ENCODE measurements at regions not wholly inside any gene's neighbourhood (a gene's known extent, or its start where the extent isn't known, plus 50 kb on each side); places are given as distances from the start of the nearest gene placed in this dataset.

- no peak overlapping the region for H3K4me2 ChIP-seq
- WGBS (ENCODE audit: missing lambda C conversion rate), result 18% methylated on average over 5 of the region's 5 CpGs
- H3K9me3 ChIP-seq, result no peaks in the 10 kb centered on the region
- no peak for DNase-seq (ENCODE audit: low read depth in 1 of 2, low spot score in 1 of 2)
- POLR2A ChIA-PET, result no interaction called here
- no peaks in the 10 kb centered on the region for H3K4me1 ChIP-seq
- no peak overlapping the region for H3K4me3 ChIP-seq
- H3K27ac ChIP-seq, result no peak overlapping the region
- no peak for ATAC-seq
- TF ChIP-seq BCL3 (IDR thresholded peaks at IDR 0.05) (no peak), FOSB (CRISPR knock-in tag; IDR thresholded peaks at IDR 0.05) (no peak), JUNB (IDR thresholded peaks at IDR 0.05) (no peak), HEYL (CRISPR knock-in tag; IDR thresholded peaks at IDR 0.05) (no peak), ATOH8 (CRISPR knock-in tag; IDR thresholded peaks at IDR 0.05; ENCODE audit: low read depth) (no peak), ZC3H11A (IDR thresholded peaks at IDR 0.05) (no peak), NPAS2 (CRISPR knock-in tag; IDR thresholded peaks at IDR 0.05; ENCODE audit: borderline replicate concordance) (no peak), POLR2AphosphoS2 (conservative IDR thresholded peaks at IDR 0.05; ENCODE audit: low read length) (no peak), POLR2A (IDR thresholded peaks at IDR 0.05; ENCODE audit: low read length) (no peak)
- CTCF ChIA-PET, result no interaction called here
- no peak for FAIRE-seq
Observed at GRCh38 chr3:74510261-74510818, 104.1 kb downstream of the CNTN3 start.

DNA sequence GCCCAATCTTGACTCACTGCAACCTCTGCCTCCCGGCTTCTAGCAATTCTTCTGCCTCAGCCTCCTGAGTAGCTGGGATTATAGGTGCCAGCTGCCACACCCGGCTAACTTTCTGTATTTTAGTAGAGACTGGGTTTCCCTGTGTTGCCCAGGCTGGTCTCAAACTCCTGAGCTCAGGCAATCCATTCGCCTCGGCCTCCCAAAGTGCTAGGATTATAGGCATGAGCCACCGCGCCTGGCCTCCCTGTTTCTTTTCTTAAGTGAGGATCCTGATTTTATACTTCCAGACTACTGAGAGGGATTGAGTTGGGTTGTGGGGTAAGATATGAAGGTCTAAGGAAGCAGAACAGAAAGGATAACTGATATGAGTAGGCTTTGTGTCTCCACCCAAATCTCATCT, 106.8 kb downstream of the CNTN3 start:
- Histone ChIP-seq H3K9me3 (no peaks in the 10 kb centered on the region), H3K4me3 (no peak overlapping the region), H3K4me2 (no peak overlapping the region), H3K4me1 (no peaks in the 10 kb centered on the region), H3K27ac (no peak overlapping the region)
- ATAC-seq (no peak), DNase-seq (ENCODE audit: low read depth in 1 of 2, low spot score in 1 of 2) (no peak), FAIRE-seq (no peak)
- WGBS (ENCODE audit: missing lambda C conversion rate), result 48% methylated on average over 6 of the region's 6 CpGs
- CTCF ChIA-PET, result no interaction called here
- TF ChIP-seq NFE2L2 (conservative IDR thresholded peaks at IDR 0.05; ENCODE audit: low read length), result no peak
- TF ChIP-seq GATA3 (IDR thresholded peaks at IDR 0.05; ENCODE audit: borderline replicate concordance), result no peak
- TF ChIP-seq, protein P1, sequence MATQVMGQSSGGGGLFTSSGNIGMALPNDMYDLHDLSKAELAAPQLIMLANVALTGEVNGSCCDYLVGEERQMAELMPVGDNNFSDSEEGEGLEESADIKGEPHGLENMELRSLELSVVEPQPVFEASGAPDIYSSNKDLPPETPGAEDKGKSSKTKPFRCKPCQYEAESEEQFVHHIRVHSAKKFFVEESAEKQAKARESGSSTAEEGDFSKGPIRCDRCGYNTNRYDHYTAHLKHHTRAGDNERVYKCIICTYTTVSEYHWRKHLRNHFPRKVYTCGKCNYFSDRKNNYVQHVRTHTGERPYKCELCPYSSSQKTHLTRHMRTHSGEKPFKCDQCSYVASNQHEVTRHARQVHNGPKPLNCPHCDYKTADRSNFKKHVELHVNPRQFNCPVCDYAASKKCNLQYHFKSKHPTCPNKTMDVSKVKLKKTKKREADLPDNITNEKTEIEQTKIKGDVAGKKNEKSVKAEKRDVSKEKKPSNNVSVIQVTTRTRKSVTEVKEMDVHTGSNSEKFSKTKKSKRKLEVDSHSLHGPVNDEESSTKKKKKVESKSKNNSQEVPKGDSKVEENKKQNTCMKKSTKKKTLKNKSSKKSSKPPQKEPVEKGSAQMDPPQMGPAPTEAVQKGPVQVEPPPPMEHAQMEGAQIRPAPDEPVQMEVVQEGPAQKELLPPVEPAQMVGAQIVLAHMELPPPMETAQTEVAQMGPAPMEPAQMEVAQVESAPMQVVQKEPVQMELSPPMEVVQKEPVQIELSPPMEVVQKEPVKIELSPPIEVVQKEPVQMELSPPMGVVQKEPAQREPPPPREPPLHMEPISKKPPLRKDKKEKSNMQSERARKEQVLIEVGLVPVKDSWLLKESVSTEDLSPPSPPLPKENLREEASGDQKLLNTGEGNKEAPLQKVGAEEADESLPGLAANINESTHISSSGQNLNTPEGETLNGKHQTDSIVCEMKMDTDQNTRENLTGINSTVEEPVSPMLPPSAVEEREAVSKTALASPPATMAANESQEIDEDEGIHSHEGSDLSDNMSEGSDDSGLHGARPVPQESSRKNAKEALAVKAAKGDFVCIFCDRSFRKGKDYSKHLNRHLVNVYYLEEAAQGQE (IDR thresholded peaks at IDR 0.05), result no peak
- no peak for TF ChIP-seq MAFK (IDR thresholded peaks at IDR 0.05; ENCODE audit: partially characterized antibody)
- TF ChIP-seq FOSL2 (IDR thresholded peaks at IDR 0.05), result no peak
- no peak for TF ChIP-seq FOSL2 (CRISPR knock-in tag; IDR thresholded peaks at IDR 0.05)
- TF ChIP-seq RFX5 (IDR thresholded peaks at IDR 0.05), result no peak
- TF ChIP-seq CHD4 (IDR thresholded peaks at IDR 0.05; ENCODE audit: borderline replicate concordance), result no peak
- TF ChIP-seq PHF8 (IDR thresholded peaks at IDR 0.05; ENCODE audit: borderline replicate concordance, low read depth), result no peak
- no peak for TF ChIP-seq CEBPB (IDR thresholded peaks at IDR 0.05)
- no peak for TF ChIP-seq HOXA7 (CRISPR knock-in tag; IDR thresholded peaks at IDR 0.05)
- POLR2A ChIA-PET, result no interaction called here

DNA sequence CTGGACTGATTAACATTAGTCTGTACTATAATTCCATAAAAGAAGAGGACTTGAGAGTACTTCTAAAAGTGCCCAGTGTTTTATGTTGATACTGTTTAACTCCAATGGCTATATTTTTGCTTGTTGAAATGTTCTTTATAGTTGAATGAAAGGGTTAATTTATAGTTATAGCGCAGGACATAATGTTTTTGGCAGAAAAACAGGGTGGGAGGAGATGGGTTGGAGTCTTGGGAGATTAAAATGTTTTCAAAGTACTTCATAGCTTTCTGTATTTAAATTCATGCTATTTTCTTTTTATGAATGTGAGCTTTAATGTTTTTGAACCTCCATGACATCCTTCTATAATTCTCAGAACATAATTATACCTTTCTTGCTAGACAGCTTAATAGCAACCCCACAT, 108.2 kb downstream of the CNTN3 start:
- Histone ChIP-seq H3K4me3 (no peak overlapping the region), H3K4me1 (no peaks in the 10 kb centered on the region), H3K4me2 (no peak overlapping the region), H3K9me3 (no peaks in the 10 kb centered on the region), H3K27ac (no peak overlapping the region)
- FAIRE-seq (no peak), DNase-seq (ENCODE audit: low read depth in 1 of 2, low spot score in 1 of 2) (no peak), ATAC-seq (no peak)
- 2% methylated on average over 1 of the region's 1 CpG for WGBS (ENCODE audit: missing lambda C conversion rate)
- TF ChIP-seq ZSCAN20 (CRISPR knock-in tag; IDR thresholded peaks at IDR 0.05), result no peak
- TF ChIP-seq POLR2AphosphoS2 (conservative IDR thresholded peaks at IDR 0.05; ENCODE audit: low read length), result no peak
- TF ChIP-seq HEYL (CRISPR knock-in tag; IDR thresholded peaks at IDR 0.05), result no peak
- TF ChIP-seq KDM5A (IDR thresholded peaks at IDR 0.05), result no peak
- ChIA-PET CTCF (no interaction called here), POLR2A (no interaction called here)
